Anterior cingulate cortex (tissue), 58 donors: ENCODE measurements at regions not wholly inside any gene's neighbourhood (a gene's known extent, or its start where the extent isn't known, plus 50 kb on each side); places are given as distances from the start of the nearest gene placed in this dataset.
A peak's percentile ranks its signal among the peaks of the same experiment; 100 is the strongest.

Experiments
- DNase-seq, 58 donors: peaks; one replicate each; lab custom pipeline; 2025; lab: John Stamatoyannopoulos, UW

GRCh38 chr12:107318556-107318805 lies 225.1 kb upstream of the CRY1 start:
- no peak for DNase-seq

GRCh38 chr12:107318806-107319532 lies 225.6 kb upstream of the CRY1 start:
- peak in 5 of 58 donors; percentile 1 to 34 (median 20) for DNase-seq

DNA sequence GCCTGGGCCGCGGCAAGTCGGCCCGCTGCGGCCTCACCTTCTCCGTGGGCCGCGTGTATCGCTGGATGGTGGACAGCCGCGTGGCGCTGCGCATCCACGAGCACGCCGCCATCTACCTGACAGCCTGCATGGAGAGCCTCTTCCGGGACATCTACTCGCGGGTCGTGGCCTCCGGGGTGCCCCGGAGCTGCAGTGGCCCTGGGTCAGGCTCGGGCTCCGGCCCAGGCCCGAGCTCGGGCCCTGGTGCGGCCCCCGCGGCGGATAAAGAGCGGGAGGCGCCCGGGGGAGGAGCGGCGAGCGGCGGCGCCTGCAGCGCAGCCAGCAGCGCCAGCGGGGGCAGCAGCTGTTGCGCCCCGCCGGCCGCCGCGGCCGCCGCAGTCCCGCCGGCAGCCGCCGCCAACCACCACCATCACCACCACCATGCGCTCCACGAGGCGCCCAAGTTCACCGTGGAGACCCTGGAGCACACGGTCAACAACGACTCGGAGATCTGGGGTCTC lies 226.2 kb upstream of the CRY1 start:
- DNase-seq = no peak

DNA sequence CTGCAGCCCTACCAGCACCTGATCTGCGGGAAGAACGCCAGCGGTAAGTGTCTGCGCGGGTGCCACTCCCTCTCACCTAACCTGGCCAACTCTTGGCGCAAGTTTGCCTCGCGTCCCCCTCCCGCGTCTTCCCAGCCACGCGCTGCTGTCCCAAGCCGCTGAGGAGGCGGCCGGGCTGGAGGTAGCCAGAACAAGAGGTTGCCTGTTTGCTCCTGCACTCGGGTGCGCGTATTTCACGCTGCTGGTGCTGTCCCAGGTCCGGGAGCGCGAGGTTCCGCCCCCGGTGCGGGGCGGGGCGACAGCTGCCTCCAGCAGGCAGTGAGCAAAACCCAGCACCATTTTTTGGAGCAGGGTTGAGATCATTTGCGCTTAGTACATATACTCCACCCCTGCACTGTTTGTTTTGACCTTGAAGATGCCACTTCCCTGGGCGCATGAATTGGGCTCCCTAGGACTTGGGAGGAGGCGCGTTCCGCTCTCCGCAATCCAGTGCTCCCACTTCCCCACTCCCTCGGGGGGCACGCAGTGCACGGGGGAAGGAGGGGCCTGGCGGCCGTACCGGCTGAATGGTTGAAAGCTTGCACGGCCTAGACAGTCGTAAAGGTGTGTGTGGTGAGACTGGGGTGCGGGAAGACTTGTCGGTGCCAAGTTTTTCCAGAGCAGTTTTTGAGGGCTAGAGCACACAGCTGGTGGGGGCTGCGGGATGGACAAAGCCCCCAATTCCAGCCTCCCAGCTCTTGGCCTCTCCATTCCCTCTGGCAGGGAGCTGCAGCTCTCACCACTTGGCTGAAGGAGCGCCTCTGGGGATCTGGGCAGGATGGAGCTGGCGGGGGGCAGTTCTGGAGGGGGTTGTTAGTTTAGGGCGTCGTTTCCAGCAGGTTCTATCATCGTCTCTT lies 226.9 kb upstream of the CRY1 start:
- peak in 4 of 58 donors; percentile 7 to 23 (median 12) for DNase-seq

DNA sequence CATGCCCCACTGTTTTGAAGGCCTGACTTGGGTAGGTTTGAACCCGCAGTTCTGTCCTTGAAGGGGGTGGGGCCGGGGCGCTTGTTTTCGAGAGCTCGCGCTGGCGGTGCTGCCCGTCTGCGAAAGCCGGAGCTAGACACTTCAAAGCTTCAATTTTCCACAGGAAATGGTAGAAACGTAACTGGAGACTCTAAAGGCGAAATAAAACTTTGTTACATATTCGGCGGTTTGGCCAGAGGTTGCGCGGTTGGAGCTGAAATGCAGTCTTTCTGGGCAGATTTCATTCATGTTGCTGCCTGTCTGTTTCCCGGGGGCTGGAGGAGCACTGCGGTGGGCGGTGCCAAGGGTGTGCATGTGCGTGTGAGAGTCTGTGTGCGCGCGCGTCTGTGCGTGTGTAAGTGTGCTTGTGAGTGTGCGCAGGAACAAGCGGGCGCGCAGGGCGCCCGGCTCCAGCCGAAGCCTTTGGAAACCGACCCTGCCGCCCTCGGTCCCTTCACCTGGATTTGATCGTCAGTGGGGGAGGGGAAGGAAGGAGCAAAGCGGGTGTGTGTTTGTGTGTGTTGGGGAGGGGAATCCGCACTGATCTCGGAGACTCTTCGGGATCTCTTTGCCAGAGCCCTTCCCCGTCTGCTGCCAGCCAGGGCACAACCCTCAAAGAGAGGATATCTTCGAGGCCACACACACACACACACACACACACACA lies 227.7 kb upstream of the CRY1 start:
- DNase-seq = peak in 9 of 58 donors; percentile 3 to 31 (median 6)

DNA sequence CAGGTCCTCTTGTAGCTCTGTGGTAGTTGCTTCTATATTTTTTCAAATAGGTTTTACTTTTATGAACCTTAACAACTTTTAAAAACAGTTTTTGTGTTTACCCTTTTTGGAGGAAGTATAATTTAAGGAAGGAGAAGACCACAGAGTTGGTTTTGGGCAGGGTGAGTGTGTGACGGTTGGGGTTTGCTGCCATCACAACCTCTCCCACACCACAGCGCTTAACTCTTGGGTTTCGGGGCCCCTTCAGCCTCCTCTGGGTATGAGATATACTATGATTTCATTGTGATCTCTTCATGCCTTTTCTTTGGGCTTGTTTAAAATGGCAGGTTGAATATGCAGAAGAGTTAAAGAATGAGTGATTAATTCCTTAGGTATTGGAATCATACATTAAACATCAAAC lies 228.7 kb upstream of the CRY1 start:
- no peak for DNase-seq

GRCh38 chr12:107325075-107325608 lies 231.8 kb upstream of the CRY1 start:
- DNase-seq = no peak

DNA sequence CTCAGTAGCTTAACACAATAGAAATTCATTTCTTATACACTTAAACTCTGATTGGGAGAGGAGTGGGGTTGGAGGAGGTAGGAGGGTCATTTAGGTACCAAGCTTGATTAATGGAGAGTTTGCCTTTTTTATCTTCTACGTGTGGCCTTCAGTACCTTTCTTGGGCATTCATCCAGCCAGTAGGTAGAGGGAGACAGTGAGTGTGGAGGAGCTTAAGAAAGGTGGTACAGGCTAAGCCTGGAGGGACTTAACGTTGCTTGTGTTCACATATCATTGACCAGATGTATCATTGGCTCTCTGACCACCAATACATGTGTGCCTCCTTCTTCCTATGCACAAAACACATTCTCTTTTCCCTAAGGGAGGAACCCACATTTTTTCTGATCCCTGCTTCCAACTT lies 232.9 kb upstream of the CRY1 start:
- DNase-seq = no peak

GRCh38 chr12:107327651-107328182 lies 234.4 kb upstream of the CRY1 start:
- DNase-seq = no peak

DNA sequence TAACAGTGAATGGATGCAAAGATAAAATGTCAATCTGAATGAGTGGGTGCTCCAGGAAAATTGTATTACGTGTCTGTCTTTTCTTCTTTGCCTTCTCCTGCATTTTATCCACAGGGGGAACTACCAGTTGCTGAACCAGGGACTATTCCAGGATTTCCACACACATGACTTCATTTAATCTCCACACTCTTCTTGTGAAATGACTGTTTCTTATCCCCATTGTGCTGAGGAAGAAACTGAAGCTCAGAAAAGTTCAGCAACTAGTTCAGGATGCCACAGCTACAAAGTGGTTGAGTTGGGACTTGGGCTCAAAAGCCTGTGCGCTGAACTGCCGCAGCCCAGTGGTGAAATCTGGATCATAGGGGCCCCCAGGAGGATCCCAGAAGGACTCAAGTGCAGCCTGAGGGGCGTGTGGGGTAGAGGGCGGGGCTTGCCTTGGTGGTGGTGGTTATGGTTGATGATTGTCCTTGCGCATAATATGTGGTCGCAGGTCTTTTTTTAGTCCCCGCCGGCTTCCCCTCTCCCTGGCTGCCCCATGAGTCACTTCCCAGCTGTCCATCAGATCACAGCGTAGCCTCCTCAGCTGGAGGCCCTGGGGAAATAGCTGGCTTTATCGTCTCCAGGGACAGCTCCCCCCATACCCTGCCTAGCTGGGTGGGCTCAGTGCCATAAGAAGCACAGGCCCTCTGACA lies 235.2 kb upstream of the CRY1 start:
- no peak for DNase-seq

GRCh38 chr12:107329569-107330324 lies 236.4 kb upstream of the CRY1 start:
- DNase-seq = no peak

DNA sequence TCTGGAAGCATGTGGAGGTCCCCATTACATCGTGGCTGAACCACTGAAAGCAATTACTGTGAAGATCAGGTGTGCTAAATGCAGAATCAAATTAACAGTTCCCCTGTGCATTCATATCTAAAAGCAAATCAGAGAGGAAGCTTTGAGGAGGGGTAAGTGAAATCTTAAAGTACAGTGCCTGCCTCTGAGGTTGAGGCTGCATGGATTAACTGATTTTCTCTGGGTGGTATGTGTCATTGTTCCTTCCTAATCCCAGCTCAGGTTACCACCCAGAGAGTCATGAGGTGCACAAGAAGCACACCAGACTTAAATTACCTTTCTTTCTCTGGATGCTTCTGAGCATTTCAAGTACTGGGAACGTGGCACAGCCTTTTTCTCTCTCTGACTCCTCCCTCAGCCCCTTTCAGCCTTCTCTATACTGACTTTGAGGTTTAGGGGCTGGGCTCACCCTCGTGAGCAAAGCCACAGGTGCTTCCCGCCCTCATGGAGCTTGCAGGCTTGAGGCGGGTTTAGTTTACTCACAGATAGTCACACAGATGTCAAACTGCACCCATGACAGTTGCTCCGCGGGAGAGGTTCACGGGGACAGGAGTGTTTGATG lies 237.6 kb upstream of the CRY1 start:
- DNase-seq = no peak

- DNase-seq = no peak
Observed at GRCh38 chr12:107331471-107331870, 238.1 kb upstream of the CRY1 start.

DNA sequence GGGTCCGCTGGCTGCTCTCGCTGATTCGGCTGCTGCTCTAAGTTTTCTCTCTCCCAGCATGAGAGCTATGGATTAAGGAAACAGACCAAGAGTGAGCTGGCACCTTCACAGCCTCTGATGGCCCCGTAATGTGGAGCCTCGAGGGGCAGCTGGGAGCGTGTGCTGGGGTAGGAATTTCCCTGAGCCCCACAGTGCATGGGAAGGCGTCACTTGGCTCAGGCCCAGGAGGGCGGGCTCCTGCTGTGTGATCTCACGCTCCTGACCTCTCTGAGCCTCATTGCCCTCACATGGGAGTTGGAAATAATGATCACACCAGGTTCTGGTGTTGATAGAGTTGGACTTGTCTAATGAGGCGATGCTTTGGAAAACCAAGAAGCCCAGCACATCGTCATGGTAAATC lies 238.6 kb upstream of the CRY1 start:
- DNase-seq = no peak

DNA sequence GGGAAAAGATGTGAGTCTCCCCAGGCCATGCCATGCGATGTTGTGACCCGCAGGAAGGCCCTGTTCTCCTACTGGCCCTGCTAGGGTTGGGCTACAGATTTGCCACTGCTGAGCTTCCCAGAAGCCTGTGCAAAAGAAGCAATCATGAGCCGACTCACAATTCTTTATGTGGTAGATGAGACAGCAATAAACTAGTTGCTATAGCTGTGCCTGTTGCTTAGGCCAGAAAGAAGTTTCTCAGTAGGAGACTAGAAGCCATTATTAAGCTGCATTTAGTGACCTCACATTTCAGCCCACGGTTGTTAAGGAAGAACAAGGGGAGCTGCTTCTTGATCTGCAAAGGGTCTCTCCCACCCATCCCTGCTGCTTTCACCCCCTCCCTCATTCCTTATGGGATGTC lies 239.4 kb upstream of the CRY1 start:
- no peak for DNase-seq

- no peak for DNase-seq
Observed at GRCh38 chr12:107335802-107336570, 242.6 kb upstream of the CRY1 start.

GRCh38 chr12:107336695-107337094 lies 243.3 kb upstream of the CRY1 start:
- DNase-seq = no peak
